Left ventricle myocardium inferior (tissue), 1 donor: ENCODE measurements at regions not wholly inside any gene's neighbourhood (a gene's known extent, or its start where the extent isn't known, plus 50 kb on each side); places are given as distances from the start of the nearest gene placed in this dataset.
A peak's percentile ranks its signal among the peaks of the same experiment; 100 is the strongest.

Source experiments
- DNase-seq: peaks from one replicate; pipeline ENCODE4 v3.0.0-alpha.2; 2020
- H3K27ac ChIP-seq: fragments of 200-600 bp; replicated peaks from 2 replicates; pipeline ENCODE4 v1.8.0; 2021
- H3K27me3 ChIP-seq: fragments of 200-600 bp; 2 replicates; pipeline ENCODE4 v1.8.0; 2021; ENCODE audit warnings: low read depth
- H3K36me3 ChIP-seq: fragments of 200-600 bp; 2 replicates; pipeline ENCODE4 v1.8.0; 2021
- H3K4me1 ChIP-seq: fragments of 200-600 bp; 2 replicates; pipeline ENCODE4 v1.8.0; 2021
- H3K4me3 ChIP-seq: fragments of 200-600 bp; 2 replicates; pipeline ENCODE4 v1.8.0; 2021; ENCODE audit warnings: mild to moderate bottlenecking, moderate library complexity
- H3K9me3 ChIP-seq: fragments of 200-600 bp; replicated peaks from 2 replicates; pipeline ENCODE4 v1.8.0; 2021
- intact Hi-C: fragments of 100-400 bp; cut with micrococcal nuclease; formaldehyde crosslinking; loops from one replicate; pipeline ENCODE4 v1.11.0; 2022
- TF ChIP-seq, protein P1 (sequence below): fragments of 200-600 bp; IDR thresholded peaks from 2 replicates; pipeline ENCODE4 v1.8.0; 2021; ENCODE audit warnings: antibody characterized with exemption, mild to moderate bottlenecking, borderline replicate concordance
- donor health status: DM: no; HTN: yes; CAD: no; lungs with severe emphysema.

DNA sequence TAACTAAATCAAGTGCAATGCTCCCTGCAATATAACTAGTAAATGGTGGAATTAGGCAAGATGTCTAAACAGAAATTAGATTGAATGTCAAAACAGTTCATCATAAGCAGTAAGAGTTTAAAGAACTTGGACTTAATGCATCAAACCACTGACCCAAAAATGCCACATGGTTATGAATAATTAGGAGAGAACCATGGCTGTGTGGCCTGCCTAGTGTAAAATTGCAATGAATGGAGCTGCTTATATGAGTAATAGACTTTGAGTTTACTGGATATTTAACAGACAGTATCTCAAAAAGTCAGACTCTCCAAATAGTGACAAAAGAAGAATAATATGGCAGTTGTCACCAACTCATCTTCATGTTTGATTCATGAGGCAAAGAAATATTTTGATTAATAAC is 101.6 kb upstream of the COL5A2 start:
- H3K4me1 ChIP-seq, result no peaks in the 10 kb centered on the region
- TF ChIP-seq, protein P1, sequence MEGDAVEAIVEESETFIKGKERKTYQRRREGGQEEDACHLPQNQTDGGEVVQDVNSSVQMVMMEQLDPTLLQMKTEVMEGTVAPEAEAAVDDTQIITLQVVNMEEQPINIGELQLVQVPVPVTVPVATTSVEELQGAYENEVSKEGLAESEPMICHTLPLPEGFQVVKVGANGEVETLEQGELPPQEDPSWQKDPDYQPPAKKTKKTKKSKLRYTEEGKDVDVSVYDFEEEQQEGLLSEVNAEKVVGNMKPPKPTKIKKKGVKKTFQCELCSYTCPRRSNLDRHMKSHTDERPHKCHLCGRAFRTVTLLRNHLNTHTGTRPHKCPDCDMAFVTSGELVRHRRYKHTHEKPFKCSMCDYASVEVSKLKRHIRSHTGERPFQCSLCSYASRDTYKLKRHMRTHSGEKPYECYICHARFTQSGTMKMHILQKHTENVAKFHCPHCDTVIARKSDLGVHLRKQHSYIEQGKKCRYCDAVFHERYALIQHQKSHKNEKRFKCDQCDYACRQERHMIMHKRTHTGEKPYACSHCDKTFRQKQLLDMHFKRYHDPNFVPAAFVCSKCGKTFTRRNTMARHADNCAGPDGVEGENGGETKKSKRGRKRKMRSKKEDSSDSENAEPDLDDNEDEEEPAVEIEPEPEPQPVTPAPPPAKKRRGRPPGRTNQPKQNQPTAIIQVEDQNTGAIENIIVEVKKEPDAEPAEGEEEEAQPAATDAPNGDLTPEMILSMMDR, result no peak
- intact Hi-C loops, result loop anchor here (10.0 kb wide), 1 partner anchor 166 kb away; no protein-coding TSS in a partner anchor
- H3K36me3 ChIP-seq, result no peaks in the 10 kb centered on the region
- no peak overlapping the region for H3K4me3 ChIP-seq
- H3K9me3 ChIP-seq, result peaks cover 5% of the 10 kb centered on the region
- no peak for DNase-seq
- no peak overlapping the region for H3K27ac ChIP-seq
- H3K27me3 ChIP-seq, result no peaks in the 10 kb centered on the region

DNA sequence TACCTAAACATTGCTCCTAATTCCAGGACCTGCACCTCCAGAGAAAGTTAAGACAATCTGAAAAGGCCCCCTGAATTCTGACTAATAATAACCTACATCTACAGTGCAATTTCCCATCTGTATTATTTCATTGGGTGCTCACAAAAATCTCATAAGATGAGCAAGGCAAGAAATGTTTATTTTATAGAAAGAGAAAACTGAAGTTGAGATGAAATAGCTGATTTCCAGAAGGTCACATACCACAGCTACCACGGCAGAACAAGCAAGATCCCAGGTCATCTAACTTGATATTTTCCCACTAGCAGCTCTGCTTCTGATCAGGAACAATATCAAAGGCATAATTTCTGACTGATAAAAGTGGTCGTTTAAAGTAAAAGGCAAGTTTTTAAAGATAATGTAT is 105.8 kb upstream of the COL5A2 start:
- Histone ChIP-seq H3K27ac (peak overlapping the region; percentile 50), H3K4me1 (peaks cover 4% of the 10 kb centered on the region), H3K36me3 (no peaks in the 10 kb centered on the region), H3K9me3 (peaks cover 8% of the 10 kb centered on the region), H3K4me3 (no peak overlapping the region), H3K27me3 (no peaks in the 10 kb centered on the region)
- TF ChIP-seq, protein P1, result no peak
- intact Hi-C loops, result loop anchor here (10.0 kb wide), 1 partner anchor 171 kb away; no protein-coding TSS in a partner anchor
- DNase-seq, result no peak

DNA sequence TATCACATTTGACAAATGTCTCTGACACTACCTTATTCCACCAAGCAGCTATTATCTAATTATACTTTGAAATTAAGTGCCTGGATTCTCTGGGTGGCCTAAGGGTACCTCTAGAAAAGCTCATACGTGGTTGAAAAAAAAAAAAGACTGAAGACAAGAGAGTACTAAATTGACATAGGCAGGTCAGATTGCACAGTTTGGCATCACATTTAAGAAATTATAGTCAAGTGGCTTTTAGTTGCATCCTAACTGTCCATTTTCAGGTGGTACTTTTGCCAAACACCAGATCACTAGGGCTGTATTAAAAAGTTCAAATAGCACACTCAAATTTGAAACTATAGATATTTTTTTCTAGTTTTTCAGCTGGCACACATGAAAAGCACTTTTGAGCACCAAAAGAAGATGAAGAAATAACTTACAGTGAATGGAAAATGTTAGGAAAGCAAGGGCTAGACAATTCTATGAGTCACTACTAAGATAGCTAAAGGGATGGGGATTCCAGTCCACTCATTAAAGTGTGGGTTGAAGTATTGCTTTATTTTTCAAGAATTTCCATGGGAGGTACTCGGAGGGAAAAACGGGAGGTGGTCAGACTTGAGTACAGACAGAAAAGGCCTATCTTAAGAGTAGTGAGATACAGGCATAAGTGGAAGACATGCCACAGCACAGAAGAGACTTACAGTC is 106.5 kb upstream of the COL5A2 start:
- no peak overlapping the region for H3K4me3 ChIP-seq
- peaks cover 9% of the 10 kb centered on the region for H3K9me3 ChIP-seq
- H3K4me1 ChIP-seq, result peaks cover 4% of the 10 kb centered on the region
- intact Hi-C loops, result loop anchor here (10.0 kb wide), 1 partner anchor 171 kb away; no protein-coding TSS in a partner anchor
- peak overlapping the region; percentile 50 for H3K27ac ChIP-seq
- H3K36me3 ChIP-seq, result no peaks in the 10 kb centered on the region
- DNase-seq, result no peak
- TF ChIP-seq, protein P1, result no peak
- no peaks in the 10 kb centered on the region for H3K27me3 ChIP-seq

DNA sequence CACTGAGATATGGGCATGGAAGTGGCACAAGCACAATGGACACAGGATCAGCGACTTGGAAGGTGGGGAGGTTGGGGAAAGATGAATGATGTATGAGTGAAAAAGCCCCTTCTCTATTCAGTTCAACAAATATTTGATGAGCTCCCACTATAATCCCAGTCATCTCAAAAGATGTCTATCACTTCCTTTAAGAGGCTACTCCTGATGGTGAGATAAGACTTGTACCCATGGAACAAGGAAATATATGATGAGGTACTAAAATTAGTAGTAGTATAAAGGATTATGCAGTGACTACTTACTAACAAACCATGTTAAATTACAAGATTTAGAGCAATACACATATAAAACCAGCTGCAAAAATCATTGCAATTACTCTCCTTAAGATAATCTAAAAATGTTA is 107.8 kb upstream of the COL5A2 start:
- TF ChIP-seq, protein P1, result no peak
- intact Hi-C loops, result loop anchor here (10.0 kb wide), 1 partner anchor 173 kb away; no protein-coding TSS in a partner anchor
- Histone ChIP-seq H3K27ac (no peak overlapping the region), H3K4me3 (no peak overlapping the region), H3K9me3 (peaks cover 9% of the 10 kb centered on the region), H3K36me3 (no peaks in the 10 kb centered on the region), H3K4me1 (peaks cover 4% of the 10 kb centered on the region), H3K27me3 (no peaks in the 10 kb centered on the region)
- no peak for DNase-seq

DNA sequence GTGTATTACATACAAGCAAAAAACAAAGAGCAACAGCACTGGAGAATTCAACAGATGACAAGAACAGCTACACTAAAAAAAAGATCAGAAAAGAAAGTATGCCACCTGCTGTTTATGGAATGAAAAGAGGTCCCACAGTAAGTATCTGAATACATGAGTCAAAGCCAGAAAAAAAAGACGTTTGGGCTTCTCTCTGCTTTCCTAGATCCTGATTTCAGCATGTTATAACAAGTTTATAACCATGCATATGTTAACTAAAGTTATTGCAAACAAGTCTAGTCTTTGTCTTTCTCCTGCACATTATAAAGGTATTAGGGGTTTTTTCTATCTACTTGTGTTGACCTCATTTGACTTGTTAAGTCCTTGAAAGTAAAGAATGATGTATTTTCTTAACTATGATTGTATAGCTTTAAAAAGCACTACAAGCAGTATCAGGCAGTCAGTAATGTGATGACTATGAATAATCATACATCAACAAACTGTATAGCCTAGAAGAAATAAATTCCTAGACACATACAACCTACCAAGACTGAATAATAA is 108.5 kb upstream of the COL5A2 start:
- TF ChIP-seq, protein P1, result peak; percentile 57
- intact Hi-C loops, result loop anchor here (10.0 kb wide), 1 partner anchor 173 kb away; no protein-coding TSS in a partner anchor
- Histone ChIP-seq H3K9me3 (peaks cover 9% of the 10 kb centered on the region), H3K27me3 (no peaks in the 10 kb centered on the region), H3K4me1 (peaks cover 4% of the 10 kb centered on the region), H3K27ac (no peak overlapping the region), H3K4me3 (no peak overlapping the region), H3K36me3 (no peaks in the 10 kb centered on the region)
- no peak for DNase-seq
